HL-60 (cell line): ENCODE measurements at regions not wholly inside any gene's neighbourhood (a gene's known extent, or its start where the extent isn't known, plus 50 kb on each side); places are given as distances from the start of the nearest gene placed in this dataset.

ENCODE experiments used
- DNase-seq, 2 experiments: peaks; one replicate each; pipeline ENCODE4 v3.0.0-alpha.2; 2010 to 2020; ENCODE audit warnings: low read depth in 1 of 2, low spot score in 1 of 2
- H3K27ac ChIP-seq: fragments of 250-450 bp; sonication (Bioruptor Pico); replicated peaks from 2 replicates; pipeline ENCODE4 v1.5.1; 2020; ENCODE audit warnings: mild to moderate bottlenecking, moderate library complexity
- H3K27me3 ChIP-seq: fragments of 250-450 bp; sonication (Bioruptor Pico); 2 replicates; pipeline ENCODE4 v1.5.1; 2021; ENCODE audit warnings: mild to moderate bottlenecking, moderate library complexity; ENCODE audit not compliant: insufficient read depth, poor library complexity, severe bottlenecking
- H3K4me3 ChIP-seq: replicated peaks from 2 replicates; pipeline ENCODE4 v1.5.1; 2011; ENCODE audit warnings: mild to moderate bottlenecking, control low read depth, low read length; ENCODE audit not compliant: insufficient read depth
- GABPA ChIP-seq: IDR thresholded peaks from 2 replicates; pipeline ENCODE4 v1.6.1; 2012; ENCODE audit warnings: low read depth
- POLR2AphosphoS5 ChIP-seq: IDR thresholded peaks from 2 replicates; pipeline ENCODE4 v1.6.1; 2012; ENCODE audit warnings: low read depth
- SPI1 ChIP-seq: IDR thresholded peaks from 2 replicates; pipeline ENCODE4 v1.6.1; 2012; ENCODE audit warnings: low read depth, mild to moderate bottlenecking, borderline replicate concordance
- TF ChIP-seq, protein P1 (sequence below): IDR thresholded peaks from one replicate; pipeline ENCODE4 v1.5.1; 2011; ENCODE audit warnings: low read length, control low read depth, inconsistent platforms; ENCODE audit not compliant: insufficient read depth
- TF ChIP-seq, protein P2 (sequence below): IDR thresholded peaks from 2 replicates; pipeline ENCODE4 v1.6.1; 2012; ENCODE audit warnings: low read depth; ENCODE audit not compliant: insufficient replicate concordance

DNA sequence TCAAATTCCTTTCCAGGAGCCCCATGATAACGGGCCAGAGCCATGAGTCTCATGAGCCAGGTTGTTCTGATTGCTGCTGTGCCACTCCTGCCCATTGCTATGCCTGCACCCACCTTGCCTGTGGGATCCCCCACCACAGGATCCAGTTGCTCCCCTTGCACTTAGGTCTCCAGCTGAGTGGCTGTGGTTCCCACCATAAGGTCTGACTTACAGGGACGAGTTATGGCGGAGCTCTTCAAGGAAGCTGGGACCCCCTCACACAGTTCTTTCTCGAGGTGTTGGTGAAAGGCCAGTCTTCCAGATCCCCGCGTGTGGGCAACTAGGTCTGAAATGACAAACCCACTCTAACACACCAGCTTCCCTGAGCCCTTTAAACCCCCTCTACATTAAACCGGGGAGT, 111.9 kb upstream of the C14orf180 start:
- Histone ChIP-seq H3K27me3 (peaks cover 3% of the 10 kb centered on the region), H3K27ac (no peak overlapping the region)

DNA sequence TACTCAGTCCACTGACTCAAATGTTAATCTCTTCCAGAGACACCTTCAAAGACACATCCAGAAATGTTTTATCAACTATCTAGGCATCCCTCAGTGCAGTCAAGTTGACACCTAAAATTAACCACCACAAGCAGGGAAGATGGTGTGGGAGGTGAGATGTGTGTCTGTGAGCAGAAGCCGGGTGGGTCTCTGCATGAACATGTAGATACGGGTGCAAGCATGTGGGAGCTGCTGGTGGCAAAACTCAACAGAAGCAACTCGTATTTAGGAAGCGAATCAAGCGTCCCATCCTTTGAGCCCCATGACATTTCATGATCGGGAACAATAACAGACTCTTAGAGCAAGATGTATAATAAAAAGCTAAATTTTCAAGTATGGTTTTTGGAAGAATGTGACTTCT, 110.0 kb upstream of the C14orf180 start:
- Histone ChIP-seq H3K27ac (no peak overlapping the region), H3K27me3 (no peaks in the 10 kb centered on the region), H3K4me3 (no peak overlapping the region)
- no peak for DNase-seq
- TF ChIP-seq POLR2AphosphoS5 = no peak
- TF ChIP-seq, protein P1, sequence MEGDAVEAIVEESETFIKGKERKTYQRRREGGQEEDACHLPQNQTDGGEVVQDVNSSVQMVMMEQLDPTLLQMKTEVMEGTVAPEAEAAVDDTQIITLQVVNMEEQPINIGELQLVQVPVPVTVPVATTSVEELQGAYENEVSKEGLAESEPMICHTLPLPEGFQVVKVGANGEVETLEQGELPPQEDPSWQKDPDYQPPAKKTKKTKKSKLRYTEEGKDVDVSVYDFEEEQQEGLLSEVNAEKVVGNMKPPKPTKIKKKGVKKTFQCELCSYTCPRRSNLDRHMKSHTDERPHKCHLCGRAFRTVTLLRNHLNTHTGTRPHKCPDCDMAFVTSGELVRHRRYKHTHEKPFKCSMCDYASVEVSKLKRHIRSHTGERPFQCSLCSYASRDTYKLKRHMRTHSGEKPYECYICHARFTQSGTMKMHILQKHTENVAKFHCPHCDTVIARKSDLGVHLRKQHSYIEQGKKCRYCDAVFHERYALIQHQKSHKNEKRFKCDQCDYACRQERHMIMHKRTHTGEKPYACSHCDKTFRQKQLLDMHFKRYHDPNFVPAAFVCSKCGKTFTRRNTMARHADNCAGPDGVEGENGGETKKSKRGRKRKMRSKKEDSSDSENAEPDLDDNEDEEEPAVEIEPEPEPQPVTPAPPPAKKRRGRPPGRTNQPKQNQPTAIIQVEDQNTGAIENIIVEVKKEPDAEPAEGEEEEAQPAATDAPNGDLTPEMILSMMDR = no peak
- TF ChIP-seq, protein P2, sequence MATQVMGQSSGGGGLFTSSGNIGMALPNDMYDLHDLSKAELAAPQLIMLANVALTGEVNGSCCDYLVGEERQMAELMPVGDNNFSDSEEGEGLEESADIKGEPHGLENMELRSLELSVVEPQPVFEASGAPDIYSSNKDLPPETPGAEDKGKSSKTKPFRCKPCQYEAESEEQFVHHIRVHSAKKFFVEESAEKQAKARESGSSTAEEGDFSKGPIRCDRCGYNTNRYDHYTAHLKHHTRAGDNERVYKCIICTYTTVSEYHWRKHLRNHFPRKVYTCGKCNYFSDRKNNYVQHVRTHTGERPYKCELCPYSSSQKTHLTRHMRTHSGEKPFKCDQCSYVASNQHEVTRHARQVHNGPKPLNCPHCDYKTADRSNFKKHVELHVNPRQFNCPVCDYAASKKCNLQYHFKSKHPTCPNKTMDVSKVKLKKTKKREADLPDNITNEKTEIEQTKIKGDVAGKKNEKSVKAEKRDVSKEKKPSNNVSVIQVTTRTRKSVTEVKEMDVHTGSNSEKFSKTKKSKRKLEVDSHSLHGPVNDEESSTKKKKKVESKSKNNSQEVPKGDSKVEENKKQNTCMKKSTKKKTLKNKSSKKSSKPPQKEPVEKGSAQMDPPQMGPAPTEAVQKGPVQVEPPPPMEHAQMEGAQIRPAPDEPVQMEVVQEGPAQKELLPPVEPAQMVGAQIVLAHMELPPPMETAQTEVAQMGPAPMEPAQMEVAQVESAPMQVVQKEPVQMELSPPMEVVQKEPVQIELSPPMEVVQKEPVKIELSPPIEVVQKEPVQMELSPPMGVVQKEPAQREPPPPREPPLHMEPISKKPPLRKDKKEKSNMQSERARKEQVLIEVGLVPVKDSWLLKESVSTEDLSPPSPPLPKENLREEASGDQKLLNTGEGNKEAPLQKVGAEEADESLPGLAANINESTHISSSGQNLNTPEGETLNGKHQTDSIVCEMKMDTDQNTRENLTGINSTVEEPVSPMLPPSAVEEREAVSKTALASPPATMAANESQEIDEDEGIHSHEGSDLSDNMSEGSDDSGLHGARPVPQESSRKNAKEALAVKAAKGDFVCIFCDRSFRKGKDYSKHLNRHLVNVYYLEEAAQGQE = no peak
- no peak for TF ChIP-seq GABPA
- no peak for TF ChIP-seq SPI1

More for the DNA sequence above, 111.9 kb upstream of the C14orf180 start:
- TF ChIP-seq POLR2AphosphoS5 = no peak
- no peak for TF ChIP-seq GABPA
- no peak for TF ChIP-seq SPI1
- TF ChIP-seq, protein P1 = no peak
- TF ChIP-seq, protein P2 = no peak
- H3K4me3 ChIP-seq = no peak overlapping the region
- no peak for DNase-seq

DNA sequence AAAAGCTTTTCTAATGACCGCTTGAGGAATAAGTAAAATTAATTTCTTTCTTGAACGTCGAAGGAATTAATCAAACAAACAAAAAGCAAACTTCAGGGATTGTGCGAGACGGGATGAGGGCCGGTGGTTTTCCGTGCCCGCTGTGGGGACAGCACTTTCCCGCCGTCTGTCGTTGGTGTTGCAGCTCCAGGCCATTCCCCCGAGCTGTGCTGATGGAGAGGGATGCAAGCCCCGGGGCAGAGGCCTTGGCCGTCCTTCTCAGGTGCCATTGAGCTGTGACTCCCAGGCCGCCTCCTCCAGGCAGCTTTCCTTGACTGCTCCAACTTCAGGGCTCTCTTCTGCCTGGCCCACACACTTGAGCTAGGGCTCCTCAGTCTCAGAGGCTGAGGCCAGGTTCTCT, 109.0 kb upstream of the C14orf180 start:
- TF ChIP-seq, protein P1 = no peak
- Histone ChIP-seq H3K27me3 (no peaks in the 10 kb centered on the region), H3K27ac (no peak overlapping the region), H3K4me3 (no peak overlapping the region)
- DNase-seq = no peak

DNA sequence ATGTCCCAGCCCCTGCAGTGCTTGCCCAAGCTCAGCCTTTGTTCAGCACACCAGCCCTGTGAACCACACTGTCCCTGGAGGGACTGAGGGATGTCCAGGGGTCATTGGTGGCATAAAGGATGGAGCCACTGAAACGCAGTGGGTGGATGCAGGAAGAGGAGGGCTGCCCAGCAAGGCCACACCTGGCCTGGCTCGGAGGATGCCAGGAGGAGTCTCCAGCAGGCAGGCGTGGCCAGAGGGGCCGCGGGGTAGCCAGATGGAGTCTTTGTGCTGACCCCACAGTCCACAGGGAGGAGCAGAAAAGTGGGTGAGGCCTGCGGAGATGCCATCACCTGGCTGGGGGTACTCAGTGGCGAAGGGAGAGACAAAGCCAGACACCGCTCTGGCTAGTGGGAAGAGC, 108.5 kb upstream of the C14orf180 start:
- DNase-seq = no peak
- no peak overlapping the region for H3K4me3 ChIP-seq
- no peaks in the 10 kb centered on the region for H3K27me3 ChIP-seq
- no peak for TF ChIP-seq GABPA
- TF ChIP-seq, protein P2 = no peak
- no peak for TF ChIP-seq SPI1
- TF ChIP-seq POLR2AphosphoS5 = no peak
- TF ChIP-seq, protein P1 = no peak
- H3K27ac ChIP-seq = no peak overlapping the region
